H1 (cell line): ENCODE measurements at regions not wholly inside any gene's neighbourhood (a gene's known extent, or its start where the extent isn't known, plus 50 kb on each side); places are given as distances from the start of the nearest gene placed in this dataset.

Source experiments
- CHD7 ChIP-seq: fragments of 300-600 bp; sonication (generic); IDR thresholded peaks from 2 replicates; pipeline ENCODE4 v1.7.1; 2012; ENCODE audit warnings: low read length, moderate library complexity, mild to moderate bottlenecking, inconsistent platforms; ENCODE audit not compliant: insufficient replicate concordance
- POLR2AphosphoS5 ChIP-seq: IDR thresholded peaks from 2 replicates; pipeline ENCODE4 v1.6.1; 2011; ENCODE audit warnings: low read depth, low read length
- TCF12 ChIP-seq: IDR thresholded peaks from 2 replicates; pipeline ENCODE4 v1.6.1; 2011; ENCODE audit warnings: low read depth, mild to moderate bottlenecking, low read length

- TF ChIP-seq CHD7 (no peak), POLR2AphosphoS5 (no peak), TCF12 (no peak)
These were observed 233.0 kb downstream of the ACTR3 start (continued) for GRCh38 chr2:114122930-114123329.
